Naive thymus-derived CD8-positive, alpha-beta T cell (primary cell): ENCODE measurements at regions not wholly inside any gene's neighbourhood (a gene's known extent, or its start where the extent isn't known, plus 50 kb on each side); places are given as distances from the start of the nearest gene placed in this dataset.
"Not testable (repeated sequence)": the region's sequence is repeated elsewhere in the genome, so short reads cannot be mapped to it uniquely, and the experiment has no call there.

Experiments used
- ATAC-seq, 2 donors: fragments of 150-1000 bp; cut with Tn5 transposase in 1 of 2; sonication (Bioruptor Pico), chemical (Tn5 transposase) in 1 of 2; 1 replicate in 1 of 2; 2 replicates in 1 of 2; pipeline ENCODE4 v1.10.0; 2021; ENCODE audit warnings: mild to moderate bottlenecking in 2 of 2, moderate library complexity in 2 of 2
- POLR2A ChIA-PET: fragments of 350-600 bp; sonication (Branson Sonifier 250); formaldehyde crosslinking; loops from one replicate; lab custom pipeline; 2021; ENCODE audit warnings: antibody characterized with exemption; lab: Charles Lee
- DNase-seq, 10 donors: peaks; one replicate each; pipeline versions ENCODE4 v3.0.0 to v3.0.0-alpha.2; 2020 to 2022
- H3K27ac Mint-ChIP-seq, 10 donors: one replicate each; pipeline ENCODE4 v1.8.0; 2020 to 2022; ENCODE audit warnings: mild to moderate bottlenecking in 10 of 10, mixed read lengths in 10 of 10, moderate library complexity in 4 of 10, inconsistent platforms in 1 of 10
- H3K27me3 Mint-ChIP-seq, 5 donors: one replicate each; pipeline ENCODE4 v1.8.0; 2021 to 2022; ENCODE audit warnings: mixed read lengths in 5 of 5
- H3K36me3 Mint-ChIP-seq, 3 donors: one replicate each; pipeline ENCODE4 v1.8.0; 2020 to 2022; ENCODE audit warnings: mixed read lengths in 3 of 3, mild to moderate bottlenecking in 2 of 3, inconsistent platforms in 1 of 3
- H3K4me1 Mint-ChIP-seq, 4 donors: one replicate each; pipeline ENCODE4 v1.8.0; 2021 to 2022; ENCODE audit warnings: mixed read lengths in 4 of 4
- H3K4me3 Mint-ChIP-seq, 10 donors: one replicate each; pipeline ENCODE4 v1.8.0; 2020 to 2022; ENCODE audit warnings: mild to moderate bottlenecking in 10 of 10, mixed read lengths in 10 of 10, moderate library complexity in 6 of 10, inconsistent platforms in 1 of 10
- H3K9me3 Mint-ChIP-seq, 9 donors: one replicate each; pipeline ENCODE4 v1.8.0; 2020 to 2022; ENCODE audit warnings: mixed read lengths in 9 of 9, mild to moderate bottlenecking in 3 of 9, inconsistent platforms in 1 of 9, moderate library complexity in 1 of 9

GRCh38 chr7:49564379-49564714 lies 209.1 kb upstream of the VWC2 start:
- Mint-ChIP-seq H3K27me3 (no peaks in the 10 kb centered on the region), H3K9me3 (peaks cover 0 to 52% (median 19%) of the 10 kb centered on the region in 9 donors), H3K4me3 (no peak overlapping the region), H3K27ac (no peak overlapping the region), H3K36me3 (peaks cover 0 to 20% (median 0%) of the 10 kb centered on the region in 3 donors), H3K4me1 (no peaks in the 10 kb centered on the region)
- POLR2A ChIA-PET, result no interaction called here
- DNase-seq (no peak), ATAC-seq (no peak)

DNA sequence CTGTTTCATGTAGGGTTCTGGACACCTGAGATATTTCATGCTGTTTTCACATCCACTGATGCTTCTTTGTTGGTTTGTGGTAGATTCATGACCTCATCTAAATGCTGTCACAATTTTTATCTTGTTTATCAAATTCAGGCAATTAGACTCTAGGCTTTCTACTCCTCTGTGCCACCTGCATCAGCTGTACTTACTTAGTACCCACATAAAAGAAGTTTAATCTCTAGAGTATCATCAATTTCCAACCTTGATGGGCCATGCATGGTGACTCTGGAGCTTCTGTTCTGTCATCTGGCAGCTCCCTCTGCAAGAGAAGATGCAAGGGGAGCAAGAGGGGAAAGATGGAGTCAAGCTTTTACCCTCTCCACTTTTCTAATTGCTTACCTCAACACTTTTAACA lies 195.9 kb upstream of the VWC2 start:
- peaks cover 0 to 1% (median 0%) of the 10 kb centered on the region in 5 donors for H3K27me3 Mint-ChIP-seq
- POLR2A ChIA-PET, result no interaction called here
- no peak overlapping the region for H3K4me3 Mint-ChIP-seq

GRCh38 chr7:49579408-49579807 lies 194.0 kb upstream of the VWC2 start:
- H3K27me3 Mint-ChIP-seq, result no peaks in the 10 kb centered on the region
- no peak overlapping the region for H3K27ac Mint-ChIP-seq
- no peak for ATAC-seq
- H3K4me3 Mint-ChIP-seq, result no peak overlapping the region
- DNase-seq, result no peak
- POLR2A ChIA-PET, result no interaction called here
- peaks cover 0 to 25% (median 9%) of the 10 kb centered on the region in 9 donors for H3K9me3 Mint-ChIP-seq
- H3K36me3 Mint-ChIP-seq, result no peaks in the 10 kb centered on the region
- no peaks in the 10 kb centered on the region for H3K4me1 Mint-ChIP-seq

More for the DNA sequence above, 195.9 kb upstream of the VWC2 start:
- Mint-ChIP-seq H3K4me1 (no peaks in the 10 kb centered on the region), H3K9me3 (peaks cover 0 to 17% (median 5%) of the 10 kb centered on the region in 9 donors), H3K27ac (no peak overlapping the region), H3K36me3 (no peaks in the 10 kb centered on the region)
- no peak for ATAC-seq
- DNase-seq, result no peak

DNA sequence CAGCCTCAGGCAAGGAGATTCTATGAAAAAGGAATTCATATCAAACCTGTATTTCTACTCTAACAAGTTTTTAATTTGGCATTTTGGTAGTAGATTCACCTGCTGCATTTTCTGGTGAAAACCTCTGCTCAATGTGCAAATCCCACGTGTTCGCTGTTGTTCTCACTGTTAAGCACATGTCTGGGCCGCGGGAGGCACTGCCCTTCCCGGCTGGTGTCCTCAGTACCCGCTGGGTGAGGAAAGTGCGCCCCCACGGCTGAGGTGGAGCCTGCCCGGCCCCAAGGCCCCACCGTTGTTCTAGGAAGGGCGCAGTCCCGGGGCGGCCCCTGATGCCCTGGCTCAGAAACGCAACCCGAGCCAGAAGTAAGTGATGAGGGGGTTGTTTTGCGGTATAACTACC lies 193.4 kb upstream of the VWC2 start:
- ATAC-seq (no peak), DNase-seq (no peak)
- POLR2A ChIA-PET, result no interaction called here
- Mint-ChIP-seq H3K4me1 (no peaks in the 10 kb centered on the region), H3K27ac (no peak overlapping the region), H3K36me3 (no peaks in the 10 kb centered on the region), H3K9me3 (peaks cover 0 to 24% (median 9%) of the 10 kb centered on the region in 9 donors), H3K4me3 (no peak overlapping the region), H3K27me3 (no peaks in the 10 kb centered on the region)

- DNase-seq (no peak), ATAC-seq (no peak)
- H3K9me3 Mint-ChIP-seq, result peaks cover 0 to 24% (median 9%) of the 10 kb centered on the region in 9 donors
- no peak overlapping the region for H3K27ac Mint-ChIP-seq
- no peaks in the 10 kb centered on the region for H3K4me1 Mint-ChIP-seq
- H3K36me3 Mint-ChIP-seq, result no peaks in the 10 kb centered on the region
- no peak overlapping the region for H3K4me3 Mint-ChIP-seq
- no peaks in the 10 kb centered on the region for H3K27me3 Mint-ChIP-seq
- POLR2A ChIA-PET, result no interaction called here
Measured at GRCh38 chr7:49580761-49581160, 192.7 kb upstream of the VWC2 start.

DNA sequence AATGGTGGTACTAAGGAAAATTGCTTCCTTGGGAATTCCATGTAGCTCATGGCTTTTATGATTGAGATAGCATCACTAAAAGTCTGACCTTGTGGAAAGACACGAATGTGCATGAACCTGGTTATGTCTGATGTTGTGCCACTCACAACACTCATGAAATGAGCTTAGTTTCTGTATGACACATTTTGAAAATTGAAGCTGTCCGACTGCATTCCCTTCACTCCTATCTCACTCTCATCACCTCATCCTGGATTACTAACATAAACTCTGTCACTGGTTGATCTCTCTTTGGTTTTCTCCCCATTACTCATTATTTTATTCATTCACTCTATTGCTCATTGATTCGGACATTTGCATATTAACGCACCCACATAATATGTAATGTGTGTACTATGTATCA lies 190.0 kb upstream of the VWC2 start:
- Mint-ChIP-seq H3K4me1 (no peaks in the 10 kb centered on the region), H3K4me3 (no peak overlapping the region), H3K27ac (no peak overlapping the region), H3K27me3 (no peaks in the 10 kb centered on the region), H3K36me3 (no peaks in the 10 kb centered on the region), H3K9me3 (peaks cover 0 to 24% (median 9%) of the 10 kb centered on the region in 9 donors)
- ATAC-seq, result no peak
- DNase-seq, result no peak
- POLR2A ChIA-PET, result no interaction called here

DNA sequence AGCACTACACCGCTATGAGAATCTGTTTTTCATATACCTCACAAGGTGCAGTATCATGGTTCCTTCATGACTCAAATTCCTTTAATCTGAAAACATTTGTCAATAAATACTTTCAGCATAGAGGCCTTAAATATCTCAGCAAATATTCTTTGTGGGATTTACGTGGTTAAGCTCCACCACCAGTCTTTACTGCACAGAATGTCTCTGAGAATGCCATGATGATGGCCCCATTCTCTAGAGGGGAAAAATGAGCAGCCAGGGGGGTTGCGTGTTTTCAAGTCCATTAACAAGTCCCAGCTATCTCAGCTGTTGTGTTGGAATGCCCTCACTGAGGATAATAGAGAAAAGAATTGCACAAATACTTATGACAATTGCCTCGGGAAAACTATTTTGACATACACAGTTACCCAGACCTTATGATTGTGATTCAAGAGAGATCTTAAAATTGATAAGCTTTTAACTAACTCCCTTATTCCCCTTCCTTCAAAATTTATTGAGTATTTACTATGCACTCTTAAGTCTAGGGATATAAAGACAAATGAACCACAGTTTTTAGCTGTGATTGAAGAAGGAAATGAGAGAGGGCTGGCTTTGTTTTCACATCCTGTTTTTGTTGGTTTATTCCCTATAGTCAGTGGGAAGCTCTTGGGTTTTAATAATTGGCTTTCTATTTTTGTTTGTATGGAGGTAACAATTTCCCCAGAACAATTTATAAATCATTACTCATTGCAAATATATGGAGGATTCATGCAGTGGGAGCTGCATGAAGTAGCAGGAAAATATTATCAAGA lies 176.5 kb upstream of the VWC2 start:
- POLR2A ChIA-PET, result no interaction called here
- H3K4me1 Mint-ChIP-seq, result no peaks in the 10 kb centered on the region
- ATAC-seq, result no peak
- H3K36me3 Mint-ChIP-seq, result no peaks in the 10 kb centered on the region
- no peaks in the 10 kb centered on the region for H3K27me3 Mint-ChIP-seq
- H3K9me3 Mint-ChIP-seq, result peaks cover 0 to 13% (median 2%) of the 10 kb centered on the region in 9 donors
- no peak overlapping the region for H3K27ac Mint-ChIP-seq
- DNase-seq, result no peak
- no peak overlapping the region for H3K4me3 Mint-ChIP-seq

- peaks cover 0 to 13% (median 2%) of the 10 kb centered on the region in 9 donors for H3K9me3 Mint-ChIP-seq
- DNase-seq (no peak), ATAC-seq (no peak)
- H3K36me3 Mint-ChIP-seq, result no peaks in the 10 kb centered on the region
- H3K4me3 Mint-ChIP-seq, result no peak overlapping the region
- no peaks in the 10 kb centered on the region for H3K27me3 Mint-ChIP-seq
- H3K4me1 Mint-ChIP-seq, result no peaks in the 10 kb centered on the region
- POLR2A ChIA-PET, result no interaction called here
- no peak overlapping the region for H3K27ac Mint-ChIP-seq
Measured at GRCh38 chr7:49597805-49598204, 175.6 kb upstream of the VWC2 start.

GRCh38 chr7:49611951-49612350 lies 161.5 kb upstream of the VWC2 start:
- Mint-ChIP-seq H3K9me3 (peaks cover 5 to 45% (median 11%) of the 10 kb centered on the region in 9 donors), H3K27ac (no peak overlapping the region), H3K4me3 (no peak overlapping the region), H3K4me1 (no peaks in the 10 kb centered on the region), H3K27me3 (peaks cover 0 to 2% (median 0%) of the 10 kb centered on the region in 5 donors), H3K36me3 (no peaks in the 10 kb centered on the region)
- DNase-seq (no peak), ATAC-seq (no peak)
- POLR2A ChIA-PET, result no interaction called here

DNA sequence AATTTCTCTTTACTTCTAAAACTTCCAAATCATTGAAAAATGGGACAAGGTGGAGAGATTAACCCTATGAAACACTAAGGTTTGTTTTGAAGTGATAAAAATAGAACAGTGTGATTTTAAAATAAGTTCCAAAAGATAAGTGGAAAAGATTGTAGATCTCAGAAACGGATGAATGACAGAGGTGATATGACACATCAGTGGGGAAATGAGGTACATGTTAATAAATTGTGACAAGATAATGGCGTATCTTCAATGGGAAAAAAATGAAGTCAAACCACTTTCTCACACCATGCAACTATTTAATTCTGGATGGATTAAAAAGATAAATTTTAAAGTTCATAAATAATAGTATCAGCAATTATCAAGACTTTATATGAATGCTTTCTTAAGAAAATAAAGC lies 159.7 kb upstream of the VWC2 start:
- POLR2A ChIA-PET, result no interaction called here
- Mint-ChIP-seq H3K4me3 (no peak overlapping the region), H3K27me3 (peaks cover 0 to 2% (median 0%) of the 10 kb centered on the region in 5 donors), H3K4me1 (no peaks in the 10 kb centered on the region), H3K36me3 (peaks cover 0 to 1% (median 0%) of the 10 kb centered on the region in 3 donors), H3K9me3 (peaks cover 0 to 28% (median 5%) of the 10 kb centered on the region in 9 donors), H3K27ac (no peak overlapping the region)
- no peak for DNase-seq
- ATAC-seq, result no peak

DNA sequence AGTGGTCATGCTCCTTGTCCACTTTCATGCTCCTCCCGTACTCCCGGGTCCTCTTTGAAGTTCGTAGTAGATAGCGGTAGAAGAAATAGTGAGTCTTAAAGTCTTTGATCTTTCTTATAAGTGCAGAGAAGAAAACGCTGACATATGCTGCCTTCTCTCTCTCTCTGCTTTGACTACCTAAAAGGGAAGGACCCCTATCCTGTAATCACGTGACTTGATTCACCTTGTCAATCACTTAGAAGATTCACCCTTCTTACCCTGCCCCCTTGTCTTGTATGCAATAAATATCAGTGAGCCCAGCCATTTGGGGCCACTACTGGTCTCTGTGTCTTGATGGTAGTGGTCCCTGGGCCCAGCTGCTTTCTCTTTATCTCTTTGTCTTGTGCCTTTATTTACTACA lies 158.5 kb upstream of the VWC2 start:
- H3K4me3 Mint-ChIP-seq, H3K27ac Mint-ChIP-seq, POLR2A ChIA-PET, DNase-seq, ATAC-seq, H3K27me3 Mint-ChIP-seq, H3K4me1 Mint-ChIP-seq, H3K36me3 Mint-ChIP-seq: not testable (repeated sequence)
- H3K9me3 Mint-ChIP-seq, result peaks cover 0 to 17% (median 9%) of the 10 kb centered on the region in 9 donors

- peaks cover 0 to 7% (median 0%) of the 10 kb centered on the region in 3 donors for H3K36me3 Mint-ChIP-seq
- DNase-seq (no peak), ATAC-seq (no peak)
- H3K27ac Mint-ChIP-seq, result no peak overlapping the region
- H3K9me3 Mint-ChIP-seq, result peaks cover 0 to 28% (median 12%) of the 10 kb centered on the region in 9 donors
- POLR2A ChIA-PET, result no interaction called here
- H3K4me1 Mint-ChIP-seq, result no peaks in the 10 kb centered on the region
- no peak overlapping the region for H3K4me3 Mint-ChIP-seq
- peaks cover 0 to 2% (median 0%) of the 10 kb centered on the region in 5 donors for H3K27me3 Mint-ChIP-seq
Measured at GRCh38 chr7:49618028-49618427, 155.4 kb upstream of the VWC2 start.

GRCh38 chr7:49623943-49624342 lies 149.5 kb upstream of the VWC2 start:
- Mint-ChIP-seq H3K36me3 (peaks cover 0 to 4% (median 0%) of the 10 kb centered on the region in 3 donors), H3K9me3 (peaks cover 0 to 16% (median 10%) of the 10 kb centered on the region in 9 donors), H3K4me1 (no peaks in the 10 kb centered on the region), H3K27ac (no peak overlapping the region), H3K27me3 (no peaks in the 10 kb centered on the region), H3K4me3 (no peak overlapping the region)
- ATAC-seq (no peak), DNase-seq (no peak)
- POLR2A ChIA-PET, result no interaction called here

GRCh38 chr7:49624611-49625010 lies 148.8 kb upstream of the VWC2 start:
- POLR2A ChIA-PET, result no interaction called here
- no peak for DNase-seq
- Mint-ChIP-seq H3K9me3 (peaks cover 0 to 13% (median 8%) of the 10 kb centered on the region in 9 donors), H3K4me3 (no peak overlapping the region), H3K4me1 (no peaks in the 10 kb centered on the region), H3K27ac (no peak overlapping the region), H3K36me3 (no peaks in the 10 kb centered on the region), H3K27me3 (peaks cover 0 to under 1% (median 0%) of the 10 kb centered on the region in 5 donors)
- no peak for ATAC-seq
